Muscle of leg (tissue), 3 donors: ENCODE measurements at regions not wholly inside any gene's neighbourhood (a gene's known extent, or its start where the extent isn't known, plus 50 kb on each side); places are given as distances from the start of the nearest gene placed in this dataset.
A peak's percentile ranks its signal among the peaks of the same experiment; 100 is the strongest.

Experiments used
- DNase-seq: peaks from one replicate; pipeline ENCODE4 v3.0.0; 2013
- H3K27ac ChIP-seq: one replicate; pipeline ENCODE4 v1.5.1; 2013; ENCODE audit warnings: mild to moderate bottlenecking, low read length, control low read depth
- H3K27me3 ChIP-seq: one replicate; pipeline ENCODE4 v1.6.1; 2013; ENCODE audit warnings: low read length; ENCODE audit not compliant: control insufficient read depth, insufficient read depth
- H3K36me3 ChIP-seq: one replicate; pipeline ENCODE4 v1.6.1; 2013; ENCODE audit warnings: low read length; ENCODE audit not compliant: control insufficient read depth, insufficient read depth
- H3K4me1 ChIP-seq: one replicate; pipeline ENCODE4 v1.6.1; 2013; ENCODE audit warnings: low read length; ENCODE audit not compliant: control insufficient read depth, insufficient read depth
- H3K4me3 ChIP-seq: one replicate; pipeline ENCODE4 v1.5.1; 2013; ENCODE audit warnings: low read length, control low read depth
- H3K9me3 ChIP-seq: replicated peaks from 2 replicates; pipeline ENCODE4 v1.6.1; 2013; ENCODE audit warnings: low read depth, low read length; ENCODE audit not compliant: control insufficient read depth
- WGBS: methylation state at CpG from one replicate; pipeline ENCODE4 v1.1.5; 2013; ENCODE audit warnings: missing lambda C conversion rate; ENCODE audit not compliant: insufficient coverage; 5-methylcytosine and 5-hydroxymethylcytosine counted together

GRCh38 chr13:50326271-50326670, 311.0 kb downstream of the KCNRG start:
- DNase-seq = no peak
- WGBS = 69% methylated on average over 2 of the region's 3 CpGs
- Histone ChIP-seq H3K4me1 (no peaks in the 10 kb centered on the region), H3K9me3 (no peaks in the 10 kb centered on the region), H3K27me3 (no peaks in the 10 kb centered on the region), H3K4me3 (no peak overlapping the region), H3K27ac (no peak overlapping the region), H3K36me3 (no peaks in the 10 kb centered on the region)

- 23% methylated on average over 3 of the region's 5 CpGs for WGBS
- H3K36me3 ChIP-seq = no peaks in the 10 kb centered on the region
- no peaks in the 10 kb centered on the region for H3K27me3 ChIP-seq
- no peaks in the 10 kb centered on the region for H3K9me3 ChIP-seq
- H3K4me3 ChIP-seq = no peak overlapping the region
- DNase-seq = peak; percentile 73
- H3K27ac ChIP-seq = no peak overlapping the region
- H3K4me1 ChIP-seq = no peaks in the 10 kb centered on the region
Measured at GRCh38 chr13:50326811-50327210, 311.6 kb downstream of the KCNRG start.

- Histone ChIP-seq H3K27me3 (no peaks in the 10 kb centered on the region), H3K4me1 (no peaks in the 10 kb centered on the region), H3K9me3 (no peaks in the 10 kb centered on the region), H3K36me3 (no peaks in the 10 kb centered on the region), H3K4me3 (no peak overlapping the region), H3K27ac (no peak overlapping the region)
- 87% methylated on average over 7 of the region's 9 CpGs for WGBS
- DNase-seq = peak; percentile 64
Measured at GRCh38 chr13:50334115-50334778, 319.0 kb downstream of the KCNRG start.

GRCh38 chr13:50334944-50335343, 319.7 kb downstream of the KCNRG start:
- Histone ChIP-seq H3K4me3 (no peak overlapping the region), H3K4me1 (no peaks in the 10 kb centered on the region), H3K9me3 (no peaks in the 10 kb centered on the region), H3K27ac (no peak overlapping the region), H3K36me3 (no peaks in the 10 kb centered on the region), H3K27me3 (no peaks in the 10 kb centered on the region)
- DNase-seq = no peak
- WGBS = 100% methylated on average over 1 of the region's 5 CpGs

GRCh38 chr13:50339271-50339670, 324.0 kb downstream of the KCNRG start:
- Histone ChIP-seq H3K27ac (no peak overlapping the region), H3K36me3 (no peaks in the 10 kb centered on the region), H3K4me1 (peaks cover 11% of the 10 kb centered on the region), H3K4me3 (no peak overlapping the region), H3K9me3 (peaks cover 2% of the 10 kb centered on the region), H3K27me3 (no peaks in the 10 kb centered on the region)
- no CpG with 5 or more reads among the region's 1 CpG for WGBS
- no peak for DNase-seq

- H3K9me3 ChIP-seq = peaks cover 2% of the 10 kb centered on the region
Measured at GRCh38 chr13:50340146-50340545, 324.9 kb downstream of the KCNRG start.

GRCh38 chr13:50340551-50341287, 325.5 kb downstream of the KCNRG start:
- Histone ChIP-seq H3K9me3 (peaks cover 2% of the 10 kb centered on the region), H3K4me3 (no peak overlapping the region), H3K27me3 (no peaks in the 10 kb centered on the region), H3K36me3 (no peaks in the 10 kb centered on the region), H3K4me1 (peaks cover 14% of the 10 kb centered on the region), H3K27ac (no peak overlapping the region)
- DNase-seq = peak; percentile 89
- WGBS = 24% methylated on average over 16 of the region's 17 CpGs

More at GRCh38 chr13:50340146-50340545, 324.9 kb downstream of the KCNRG start:
- Histone ChIP-seq H3K27ac (no peak overlapping the region), H3K4me3 (no peak overlapping the region), H3K4me1 (peaks cover 14% of the 10 kb centered on the region), H3K36me3 (no peaks in the 10 kb centered on the region), H3K27me3 (no peaks in the 10 kb centered on the region)
- WGBS = 11% methylated on average over 1 of the region's 4 CpGs
- no peak for DNase-seq

GRCh38 chr13:50341526-50341925, 326.3 kb downstream of the KCNRG start:
- H3K4me3 ChIP-seq = no peak overlapping the region
- no peak overlapping the region for H3K27ac ChIP-seq
- 100% methylated on average over 1 of the region's 2 CpGs for WGBS
- no peaks in the 10 kb centered on the region for H3K27me3 ChIP-seq
- DNase-seq = no peak
- H3K9me3 ChIP-seq = peaks cover 2% of the 10 kb centered on the region
- peaks cover 14% of the 10 kb centered on the region for H3K4me1 ChIP-seq
- H3K36me3 ChIP-seq = no peaks in the 10 kb centered on the region

- Histone ChIP-seq H3K27ac (no peak overlapping the region), H3K4me1 (peaks cover 14% of the 10 kb centered on the region), H3K4me3 (no peak overlapping the region), H3K27me3 (no peaks in the 10 kb centered on the region), H3K9me3 (peaks cover 2% of the 10 kb centered on the region), H3K36me3 (no peaks in the 10 kb centered on the region)
- DNase-seq = no peak
- WGBS = 50% methylated on average over 2 of the region's 3 CpGs
Measured at GRCh38 chr13:50344717-50345116, 329.5 kb downstream of the KCNRG start.

- no CpG with 5 or more reads among the region's 1 CpG for WGBS
- Histone ChIP-seq H3K27me3 (no peaks in the 10 kb centered on the region), H3K4me1 (peaks cover 7% of the 10 kb centered on the region), H3K4me3 (no peak overlapping the region), H3K9me3 (peaks cover 2% of the 10 kb centered on the region), H3K27ac (no peak overlapping the region), H3K36me3 (no peaks in the 10 kb centered on the region)
- DNase-seq = no peak
Measured at GRCh38 chr13:50345804-50346203, 330.6 kb downstream of the KCNRG start.
